Prostate gland (tissue), 2 donors: ENCODE measurements at regions not wholly inside any gene's neighbourhood (a gene's known extent, or its start where the extent isn't known, plus 50 kb on each side); places are given as distances from the start of the nearest gene placed in this dataset.

ENCODE experiments used
- DNase-seq: peaks from one replicate; pipeline ENCODE4 v3.0.0-alpha.2; 2019; ENCODE audit warnings: low spot score
- H3K27ac ChIP-seq, 2 donors: fragments of 200-600 bp; sonication (generic); 2 replicates each; pipeline ENCODE4 v1.5.1; 2017 to 2019
- H3K27me3 ChIP-seq: fragments of 200-600 bp; sonication (generic); replicated peaks from 2 replicates; pipeline ENCODE4 v1.5.1; 2019; ENCODE audit not compliant: insufficient read depth
- H3K36me3 ChIP-seq, 2 donors: fragments of 200-600 bp; sonication (generic); 1 replicate in 1 of 2; 2 replicates in 1 of 2; pipeline versions ENCODE4 v1.5.1 to v1.8.1; 2017 to 2019
- H3K4me1 ChIP-seq: fragments of 200-600 bp; sonication (generic); replicated peaks from 2 replicates; pipeline ENCODE4 v1.5.1; 2019
- H3K4me3 ChIP-seq, 2 donors: fragments of 200-600 bp; sonication (generic); 2 replicates each; pipeline ENCODE4 v1.5.1; 2017 to 2019
- H3K9me3 ChIP-seq: fragments of 200-600 bp; sonication (generic); 2 replicates; pipeline ENCODE4 v1.5.1; 2017
- CTCF ChIP-seq, 4 experiments: fragments of 200-600 bp in 2 of 4; fragments of 450-650 bp in 2 of 4; sonication (generic) in 2 of 4; IDR thresholded peaks; 1 replicate in 3 of 4; 2 replicates in 1 of 4; pipeline ENCODE4 v1.5.1; 2016 to 2019; ENCODE audit warnings: antibody characterized with exemption in 4 of 4, mild to moderate bottlenecking in 2 of 4, moderate library complexity in 2 of 4
- POLR2A ChIP-seq: fragments of 450-650 bp; IDR thresholded peaks from one replicate; pipeline ENCODE4 v1.6.1; 2016; ENCODE audit warnings: antibody characterized with exemption, mild to moderate bottlenecking
- POLR2AphosphoS5 ChIP-seq: sonication (generic); formaldehyde crosslinking; IDR thresholded peaks from one replicate; pipeline ENCODE4 v1.6.1; 2017; ENCODE audit warnings: antibody characterized with exemption
- WGBS: methylation state at CpG from one replicate; pipeline ENCODE4 v1.1.5; 2018; 5-methylcytosine and 5-hydroxymethylcytosine counted together
- intact Hi-C: fragments of 100-400 bp; cut with DNase I; formaldehyde crosslinking; loops from one replicate; pipeline ENCODE4 v1.14.2; 2022

GRCh38 chr11:33606762-33607161, 93.9 kb downstream of the C11orf91 start:
- TF ChIP-seq POLR2AphosphoS5 (no peak), POLR2A (no peak), CTCF (IDR thresholded peaks at IDR 0.05) (no peak)
- no peak overlapping the region for H3K27ac ChIP-seq
- 61% methylated on average over 10 of the region's 10 CpGs for WGBS

DNA sequence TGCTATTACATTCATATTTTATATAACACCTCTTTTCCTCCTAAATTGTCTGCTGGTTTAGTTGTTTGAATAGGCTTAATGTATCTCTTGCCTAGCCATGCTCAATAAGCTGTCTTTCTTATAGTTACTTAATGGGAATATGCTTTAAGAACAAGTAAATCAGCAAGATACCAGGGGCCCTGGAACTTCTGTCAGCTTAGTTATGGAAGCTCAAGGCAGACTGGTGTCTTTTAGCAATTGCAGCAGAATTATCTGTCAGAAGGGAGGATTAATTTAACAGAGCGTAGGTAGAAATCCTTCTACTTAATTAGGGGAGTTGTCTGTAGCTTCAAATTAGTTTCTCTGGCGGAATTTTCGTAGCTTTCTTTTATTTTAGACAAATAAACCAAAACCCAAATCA, 94.9 kb downstream of the C11orf91 start:
- no peaks in the 10 kb centered on the region for H3K9me3 ChIP-seq
- intact Hi-C loops: no loop called here
- WGBS: 84% methylated on average over 3 of the region's 3 CpGs
- TF ChIP-seq POLR2A: no peak
- TF ChIP-seq CTCF (IDR thresholded peaks at IDR 0.05): no peak
- no peak for TF ChIP-seq POLR2AphosphoS5
- no peaks in the 10 kb centered on the region for H3K27me3 ChIP-seq
- H3K4me1 ChIP-seq: no peaks in the 10 kb centered on the region
- no peak overlapping the region for H3K4me3 ChIP-seq
- H3K36me3 ChIP-seq: no peaks in the 10 kb centered on the region
- no peak for DNase-seq
- H3K27ac ChIP-seq: no peak overlapping the region

More at GRCh38 chr11:33606762-33607161, 93.9 kb downstream of the C11orf91 start:
- Histone ChIP-seq H3K36me3 (no peaks in the 10 kb centered on the region), H3K4me3 (no peak overlapping the region), H3K9me3 (no peaks in the 10 kb centered on the region), H3K27me3 (no peaks in the 10 kb centered on the region), H3K4me1 (no peaks in the 10 kb centered on the region)
- intact Hi-C loops: no loop called here
- no peak for DNase-seq

- WGBS: 40% methylated on average over 19 of the region's 19 CpGs
- intact Hi-C loops: no loop called here
- DNase-seq: no peak
Observed at GRCh38 chr11:33598426-33599069, 102.1 kb downstream of the C11orf91 start.

DNA sequence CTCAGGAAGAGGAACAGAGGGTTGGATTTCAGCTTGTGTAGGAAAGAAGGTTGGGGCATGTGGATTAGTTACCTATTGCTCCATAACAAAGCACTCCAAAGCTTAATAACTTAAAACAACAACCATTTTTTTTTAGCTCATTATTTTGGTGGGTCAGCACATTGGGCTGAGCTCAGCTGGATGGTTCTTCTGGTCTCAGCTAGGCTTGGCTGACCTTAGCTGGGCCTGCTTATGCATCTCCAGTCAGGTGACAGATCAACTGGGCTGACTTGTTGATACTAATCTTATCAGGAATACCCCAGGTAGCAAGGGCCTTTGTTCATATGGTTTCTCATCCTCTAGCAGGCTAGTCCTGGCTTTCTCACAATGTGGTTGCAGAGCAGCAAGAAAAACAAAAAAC, 106.4 kb downstream of the C11orf91 start:
- DNase-seq: no peak
- intact Hi-C loops: no loop called here
- no peak overlapping the region for H3K27ac ChIP-seq
- TF ChIP-seq POLR2A: no peak
- no peak for TF ChIP-seq POLR2AphosphoS5
- TF ChIP-seq CTCF (IDR thresholded peaks at IDR 0.05): no peak
- H3K4me3 ChIP-seq: no peak overlapping the region
- no peaks in the 10 kb centered on the region for H3K36me3 ChIP-seq
- H3K27me3 ChIP-seq: peaks cover 3% of the 10 kb centered on the region
- H3K9me3 ChIP-seq: no peaks in the 10 kb centered on the region
- H3K4me1 ChIP-seq: no peaks in the 10 kb centered on the region

More at GRCh38 chr11:33598426-33599069, 102.1 kb downstream of the C11orf91 start:
- Histone ChIP-seq H3K4me1 (no peaks in the 10 kb centered on the region), H3K9me3 (no peaks in the 10 kb centered on the region), H3K4me3 (no peak overlapping the region), H3K27ac (no peak overlapping the region), H3K36me3 (no peaks in the 10 kb centered on the region), H3K27me3 (peaks cover 6% of the 10 kb centered on the region)
- TF ChIP-seq CTCF (IDR thresholded peaks at IDR 0.05) (no peak), POLR2AphosphoS5 (no peak), POLR2A (no peak)

GRCh38 chr11:33590441-33590840, 110.2 kb downstream of the C11orf91 start:
- intact Hi-C loops: no loop called here
- TF ChIP-seq POLR2A: no peak
- no peak for TF ChIP-seq CTCF (IDR thresholded peaks at IDR 0.05)
- TF ChIP-seq POLR2AphosphoS5: no peak
- no peak overlapping the region for H3K4me3 ChIP-seq
- H3K9me3 ChIP-seq: no peaks in the 10 kb centered on the region
- H3K4me1 ChIP-seq: no peaks in the 10 kb centered on the region
- H3K27ac ChIP-seq: no peak overlapping the region
- WGBS: 75% methylated on average over 4 of the region's 4 CpGs
- no peaks in the 10 kb centered on the region for H3K27me3 ChIP-seq
- H3K36me3 ChIP-seq: no peaks in the 10 kb centered on the region
- DNase-seq: no peak
